MM.1S (cell line): ENCODE measurements at regions not wholly inside any gene's neighbourhood (a gene's known extent, or its start where the extent isn't known, plus 50 kb on each side); places are given as distances from the start of the nearest gene placed in this dataset.

Experiments
- EZH2phosphoT487 ChIP-seq: fragments of 300-600 bp; sonication (generic); IDR thresholded peaks from 2 replicates; pipeline ENCODE4 v1.6.1; 2018; ENCODE audit warnings: antibody characterized with exemption, low read length
- TF ChIP-seq, protein P1 (sequence below): fragments of 300-600 bp; sonication (generic); IDR thresholded peaks from 2 replicates; pipeline ENCODE4 v1.5.1; 2016; ENCODE audit warnings: antibody characterized with exemption, low read length, mixed read lengths

DNA sequence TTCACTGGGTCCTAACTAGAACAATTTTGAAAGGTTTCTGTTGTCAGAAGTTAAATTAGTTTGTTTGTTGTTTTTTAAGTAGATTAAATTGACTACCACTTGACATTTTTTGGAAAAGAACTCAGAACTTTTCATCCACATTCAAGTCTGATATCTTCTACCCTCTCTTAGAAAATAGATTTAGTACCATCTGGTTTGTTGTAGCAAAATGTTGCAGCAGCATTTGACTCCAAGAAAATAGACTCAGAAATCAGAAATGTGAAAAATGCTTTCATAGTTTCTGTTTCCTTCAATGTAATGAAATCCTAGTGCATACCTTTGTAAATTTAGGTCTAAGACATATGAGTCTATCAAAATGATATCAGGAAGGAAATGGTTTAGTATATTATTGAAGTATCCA is 256.3 kb upstream of the CLEC14A start:
- TF ChIP-seq, protein P1, sequence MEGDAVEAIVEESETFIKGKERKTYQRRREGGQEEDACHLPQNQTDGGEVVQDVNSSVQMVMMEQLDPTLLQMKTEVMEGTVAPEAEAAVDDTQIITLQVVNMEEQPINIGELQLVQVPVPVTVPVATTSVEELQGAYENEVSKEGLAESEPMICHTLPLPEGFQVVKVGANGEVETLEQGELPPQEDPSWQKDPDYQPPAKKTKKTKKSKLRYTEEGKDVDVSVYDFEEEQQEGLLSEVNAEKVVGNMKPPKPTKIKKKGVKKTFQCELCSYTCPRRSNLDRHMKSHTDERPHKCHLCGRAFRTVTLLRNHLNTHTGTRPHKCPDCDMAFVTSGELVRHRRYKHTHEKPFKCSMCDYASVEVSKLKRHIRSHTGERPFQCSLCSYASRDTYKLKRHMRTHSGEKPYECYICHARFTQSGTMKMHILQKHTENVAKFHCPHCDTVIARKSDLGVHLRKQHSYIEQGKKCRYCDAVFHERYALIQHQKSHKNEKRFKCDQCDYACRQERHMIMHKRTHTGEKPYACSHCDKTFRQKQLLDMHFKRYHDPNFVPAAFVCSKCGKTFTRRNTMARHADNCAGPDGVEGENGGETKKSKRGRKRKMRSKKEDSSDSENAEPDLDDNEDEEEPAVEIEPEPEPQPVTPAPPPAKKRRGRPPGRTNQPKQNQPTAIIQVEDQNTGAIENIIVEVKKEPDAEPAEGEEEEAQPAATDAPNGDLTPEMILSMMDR = no peak
- no peak for TF ChIP-seq EZH2phosphoT487
